HG03159 (cell line): ENCODE measurements at regions not wholly inside any gene's neighbourhood (a gene's known extent, or its start where the extent isn't known, plus 50 kb on each side); places are given as distances from the start of the nearest gene placed in this dataset.
"Not testable (repeated sequence)": the region's sequence is repeated elsewhere in the genome, so short reads cannot be mapped to it uniquely, and the experiment has no call there.

Source experiments
- ATAC-seq: cut with Tn5 transposase; IDR thresholded peaks from one replicate; pipeline ENCODE4 v1.9.1; 2021; ENCODE audit warnings: mild to moderate bottlenecking, moderate library complexity; ENCODE audit not compliant: unreplicated experiment

GRCh38 chr10:28387140-28387539 lies 84.3 kb upstream of the MPP7 start:
- ATAC-seq: no peak

- no peak for ATAC-seq
These were observed 88.4 kb upstream of the MPP7 start for GRCh38 chr10:28391283-28391682.

DNA sequence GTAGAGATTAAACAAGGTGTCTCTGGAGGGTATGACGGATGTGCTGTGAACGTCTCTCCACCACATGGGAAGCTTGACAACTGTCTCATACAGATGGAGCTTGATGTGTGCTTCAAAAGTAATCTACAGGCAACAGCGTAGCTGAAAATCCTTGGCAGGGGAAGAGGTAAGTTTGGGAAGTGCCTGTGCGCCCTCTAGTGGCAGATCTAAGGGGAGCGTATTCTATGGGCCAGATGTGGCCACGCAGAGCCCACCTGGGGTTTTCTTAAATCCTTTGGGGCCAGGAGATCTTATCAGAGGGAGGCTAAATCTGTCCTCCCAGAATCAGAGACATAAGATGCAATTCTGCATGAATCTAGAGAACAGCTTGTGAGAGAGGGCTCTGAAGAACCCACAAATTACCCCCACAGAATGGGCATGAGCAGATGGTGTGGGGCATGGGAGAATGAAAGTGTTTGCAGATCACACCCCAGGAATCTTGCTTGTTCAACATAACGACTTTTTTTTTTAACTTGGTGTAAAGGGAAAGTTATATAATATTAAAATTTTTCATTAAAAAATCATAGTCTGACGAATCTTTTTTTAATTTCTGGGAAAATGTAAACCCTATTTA lies 91.2 kb upstream of the MPP7 start:
- peak; percentile 95 for ATAC-seq

- ATAC-seq: no peak
These were observed 93.5 kb upstream of the MPP7 start for GRCh38 chr10:28396331-28396730.

GRCh38 chr10:28397229-28397628 lies 94.4 kb upstream of the MPP7 start:
- no peak for ATAC-seq

GRCh38 chr10:28400176-28400575 lies 97.3 kb upstream of the MPP7 start:
- no peak for ATAC-seq

DNA sequence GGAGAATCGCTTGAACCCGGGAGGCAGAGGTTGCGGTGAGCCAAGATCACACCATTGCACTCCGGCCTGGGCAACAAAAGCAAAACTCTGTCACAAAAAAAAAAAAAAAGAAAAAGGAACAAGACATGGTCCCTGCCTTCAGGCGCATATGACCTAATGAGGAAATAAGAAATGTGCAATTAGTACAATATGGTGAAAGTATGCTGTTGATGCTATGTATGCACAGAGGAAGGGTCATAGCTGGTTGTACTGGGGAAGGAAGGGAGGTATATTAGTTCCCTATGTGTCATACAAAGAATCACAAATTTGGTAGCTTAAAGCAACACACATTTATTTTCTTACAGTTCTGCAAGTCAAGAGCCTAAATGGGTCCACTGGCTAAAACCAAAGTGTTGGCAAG lies 97.8 kb upstream of the MPP7 start:
- ATAC-seq: no peak

- ATAC-seq: not testable (repeated sequence)
These were observed 99.8 kb upstream of the MPP7 start for GRCh38 chr10:28402611-28403073.

GRCh38 chr10:28403090-28403489 lies 100.2 kb upstream of the MPP7 start:
- ATAC-seq: no peak

DNA sequence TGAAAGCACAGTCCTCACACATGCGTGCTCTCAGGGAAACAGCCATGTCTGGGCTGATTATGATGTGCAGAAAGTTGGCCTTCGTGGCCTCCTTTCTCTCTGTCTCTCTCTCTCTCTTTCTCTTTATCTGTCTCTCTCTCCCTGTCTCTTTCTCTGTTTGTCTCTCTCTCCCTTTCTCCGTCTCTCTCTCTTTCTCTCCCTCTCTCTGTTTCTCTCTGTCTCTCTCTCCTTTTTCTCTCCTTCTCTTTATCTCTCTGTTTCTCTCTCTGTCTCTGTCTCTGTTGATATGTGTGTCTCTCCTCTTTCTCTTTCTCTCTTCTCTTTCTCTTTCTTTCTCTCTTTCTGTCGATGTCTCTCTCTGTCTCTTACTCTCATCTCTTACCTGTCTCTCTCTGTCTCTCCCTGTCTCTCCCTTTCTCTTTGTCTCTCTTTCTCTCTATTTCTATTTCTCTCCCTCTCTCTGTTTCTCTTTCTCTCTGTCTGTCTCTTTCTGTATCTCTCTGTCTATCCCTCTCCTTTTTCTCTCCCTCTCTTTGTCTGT lies 105.4 kb upstream of the MPP7 start:
- no peak for ATAC-seq

DNA sequence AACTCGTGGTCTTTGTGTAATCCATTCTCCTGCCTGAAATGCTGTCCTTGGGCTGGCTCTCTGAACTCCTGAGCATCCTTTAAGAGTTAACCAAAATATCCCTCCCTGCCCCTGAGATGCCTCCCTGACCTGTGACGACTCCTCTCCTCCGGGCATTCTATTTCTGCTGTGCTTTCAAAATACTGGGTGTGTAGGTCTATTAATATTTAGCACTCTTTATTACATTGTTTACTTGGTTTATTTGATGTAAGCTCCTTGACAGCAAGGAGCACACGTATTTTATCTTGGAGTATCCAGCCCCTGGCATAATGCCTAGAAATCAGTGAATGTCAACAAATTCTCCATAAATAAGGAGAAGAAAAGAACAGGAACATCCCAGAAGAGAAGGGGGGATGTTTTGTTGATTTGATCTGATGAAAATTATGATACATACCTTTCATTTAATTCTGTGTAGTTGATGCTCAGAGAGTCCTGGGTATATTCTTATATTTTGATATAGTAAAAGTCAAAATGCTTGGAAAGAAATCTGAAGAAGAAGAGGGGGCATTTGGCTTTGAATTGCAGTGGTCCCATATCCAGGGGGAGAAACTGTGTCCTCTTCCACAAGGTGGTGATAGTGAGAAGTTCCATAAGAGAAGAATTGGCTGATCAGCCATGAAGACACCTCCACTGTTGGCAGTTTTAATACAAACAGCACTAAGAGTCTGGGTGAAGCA lies 107.7 kb upstream of the MPP7 start:
- ATAC-seq: no peak

DNA sequence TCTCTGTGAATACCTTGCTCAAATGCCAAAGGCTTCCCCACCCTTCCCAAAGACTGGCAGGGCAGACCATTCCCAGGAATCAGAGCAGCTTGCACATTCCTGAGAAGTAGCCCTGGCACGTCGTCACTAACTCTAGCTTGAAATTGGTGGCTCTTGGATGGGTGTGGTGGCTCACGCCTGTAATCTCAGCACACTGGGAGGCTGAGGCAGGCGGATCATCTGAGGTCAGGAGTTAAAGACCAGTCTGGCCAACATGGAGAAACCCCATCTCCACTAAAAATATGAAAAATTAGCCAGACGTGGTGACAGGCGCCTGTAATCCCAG lies 108.2 kb upstream of the MPP7 start:
- no peak for ATAC-seq

GRCh38 chr10:28411648-28412047 lies 108.8 kb upstream of the MPP7 start:
- ATAC-seq: no peak

DNA sequence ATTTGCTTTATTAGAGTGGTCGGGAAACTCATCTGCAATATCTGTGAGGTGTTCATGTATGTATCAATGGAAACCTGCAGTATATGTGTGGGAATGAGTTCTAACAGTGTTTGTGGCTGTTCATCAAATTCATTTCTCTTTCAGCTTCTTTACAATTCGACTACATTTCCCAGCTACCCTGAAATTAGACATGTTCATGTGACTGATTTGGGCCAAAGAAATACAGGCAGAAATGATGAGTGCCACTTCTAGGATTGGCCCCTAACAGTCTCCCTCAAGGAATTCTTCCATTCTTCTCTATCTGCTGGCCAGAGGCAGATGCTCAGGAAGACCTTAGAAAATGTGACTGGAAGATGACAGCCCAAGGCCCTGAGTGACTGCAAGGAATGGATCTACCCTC lies 114.8 kb upstream of the WAC start:
- no peak for ATAC-seq

DNA sequence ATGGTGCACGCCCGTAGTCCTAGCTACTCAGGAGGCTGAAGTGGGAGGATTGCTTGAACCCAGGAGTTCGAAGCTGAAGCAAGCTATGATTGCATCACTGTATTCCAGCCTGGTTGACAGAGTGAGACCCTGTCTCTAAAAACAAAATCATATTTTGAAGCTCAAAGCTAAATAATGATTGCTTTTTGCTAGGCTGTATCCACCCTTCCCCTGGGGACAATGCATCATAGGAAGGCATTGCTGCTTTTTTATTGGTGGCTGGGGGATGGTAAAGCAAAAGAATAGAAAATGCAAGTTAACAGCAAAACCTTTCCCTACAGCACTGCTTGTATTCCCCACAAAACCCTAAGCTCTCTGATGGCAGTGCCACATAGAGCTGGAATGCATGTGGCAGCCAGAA lies 107.5 kb upstream of the WAC start:
- no peak for ATAC-seq

DNA sequence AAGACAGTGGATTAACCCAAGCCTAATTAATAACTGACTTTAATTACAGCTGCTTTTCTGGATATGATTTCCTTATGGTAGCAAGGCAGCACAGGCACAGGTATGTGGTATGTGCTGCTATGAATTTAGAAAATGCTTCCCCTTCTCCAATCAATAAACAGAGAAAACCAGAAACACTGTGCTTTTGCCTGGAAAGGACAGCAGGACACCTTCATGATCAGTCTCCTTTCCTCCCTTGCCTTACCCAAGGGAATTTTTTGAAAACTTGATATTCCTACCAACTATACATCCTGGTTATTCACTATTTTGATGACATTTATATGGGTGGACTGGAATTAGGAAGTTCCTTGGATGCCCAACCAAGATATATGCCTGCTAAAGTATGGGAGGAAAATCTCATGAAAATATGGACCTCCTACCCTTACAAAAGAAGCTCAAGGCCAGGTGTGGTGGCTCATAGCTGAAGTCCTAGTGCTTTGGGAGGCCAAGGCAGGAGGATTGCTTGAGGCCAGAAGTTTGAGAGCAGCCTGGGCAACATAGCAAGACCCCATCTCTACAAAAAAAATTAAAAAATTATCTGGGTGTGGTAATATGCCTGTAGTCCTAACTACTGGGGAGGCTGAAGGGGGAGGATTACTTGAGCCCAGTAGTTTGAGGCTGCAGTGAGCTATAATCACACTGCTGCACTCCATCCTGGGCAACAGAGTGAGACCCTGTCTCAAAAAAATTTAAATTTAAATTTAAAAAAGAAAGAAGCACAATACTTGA lies 106.3 kb upstream of the WAC start:
- no peak for ATAC-seq

- no peak for ATAC-seq
These were observed 105.5 kb upstream of the WAC start for GRCh38 chr10:28427376-28427775.

GRCh38 chr10:28429045-28429444 lies 103.9 kb upstream of the WAC start:
- ATAC-seq: no peak

GRCh38 chr10:28429573-28430216 lies 103.2 kb upstream of the WAC start:
- ATAC-seq: no peak

GRCh38 chr10:28431139-28431538 lies 101.8 kb upstream of the WAC start:
- ATAC-seq: no peak

GRCh38 chr10:28432210-28432676 lies 100.7 kb upstream of the WAC start:
- ATAC-seq: peak; percentile 80
